H1 (cell line): ENCODE measurements at regions not wholly inside any gene's neighbourhood (a gene's known extent, or its start where the extent isn't known, plus 50 kb on each side); places are given as distances from the start of the nearest gene placed in this dataset.

Source experiments
- CHD7 ChIP-seq: fragments of 300-600 bp; sonication (generic); IDR thresholded peaks from 2 replicates; pipeline ENCODE4 v1.7.1; 2012; ENCODE audit warnings: low read length, moderate library complexity, mild to moderate bottlenecking, inconsistent platforms; ENCODE audit not compliant: insufficient replicate concordance
- NANOG ChIP-seq: IDR thresholded peaks from 2 replicates; pipeline ENCODE4 v1.6.1; 2011; ENCODE audit warnings: low read length, low read depth, mild to moderate bottlenecking, inconsistent platforms; ENCODE audit not compliant: insufficient read depth, poor library complexity, severe bottlenecking
- TAF7 ChIP-seq: optimal IDR thresholded peaks from 2 replicates; pipeline ENCODE3; 2011; ENCODE audit warnings: low read depth, mild to moderate bottlenecking, inconsistent platforms, low read length, moderate library complexity, borderline replicate concordance

- TF ChIP-seq CHD7: no peak
- TF ChIP-seq NANOG: no peak
- no peak for TF ChIP-seq TAF7
These were observed 59.3 kb upstream of the PPP2R5A start (continued) for GRCh38 chr1:212225871-212226302.
